ENCODE measurements at regions not wholly inside any gene's neighbourhood (a gene's known extent, or its start where the extent isn't known, plus 50 kb on each side); places are given as distances from the start of the nearest gene placed in this dataset.

GRCh38 chr4:145234091-145234706 lies 53.8 kb upstream of the OTUD4 start:
- DNase-seq (ENCODE audit: low read depth), result peak; percentile 48

- DNase-seq (ENCODE audit: low read depth), result no peak
These were observed 51.7 kb upstream of the OTUD4 start for GRCh38 chr4:145231906-145232700.

GRCh38 chr4:145230726-145231125 lies 50.3 kb upstream of the OTUD4 start:
- peak; percentile 12 for DNase-seq (ENCODE audit: low read depth)

Data from renal cortical epithelial cell (primary cell).